Activated CD4-positive, alpha-beta T cell treated with anti-CD3 and anti-CD28 coated beads, Interleukin-2, amount 10 ng/mL, durations not matched to agents 7 days and 5 days (primary cell): ENCODE measurements at regions not wholly inside any gene's neighbourhood (a gene's known extent, or its start where the extent isn't known, plus 50 kb on each side); places are given as distances from the start of the nearest gene placed in this dataset.
"Not testable (repeated sequence)": the region's sequence is repeated elsewhere in the genome, so short reads cannot be mapped to it uniquely, and the experiment has no call there.

Experiments used
- CTCF ChIA-PET: fragments of 350-600 bp; sonication (Branson Sonifier 250); formaldehyde crosslinking; loops from one replicate; lab custom pipeline; 2021; ENCODE audit warnings: antibody characterized with exemption; lab: Charles Lee
- POLR2A ChIA-PET: fragments of 350-600 bp; sonication (Branson Sonifier 250); formaldehyde crosslinking; loops from one replicate; lab custom pipeline; 2021; ENCODE audit warnings: antibody characterized with exemption; lab: Charles Lee
- DNase-seq: peaks from one replicate; pipeline ENCODE4 v3.0.0-alpha.2; 2020
- H3K27ac Mint-ChIP-seq: one replicate; pipeline ENCODE4 v1.8.0; 2021; ENCODE audit warnings: mild to moderate bottlenecking, moderate library complexity, mixed read lengths
- H3K27me3 Mint-ChIP-seq: one replicate; pipeline ENCODE4 v1.8.0; 2021; ENCODE audit warnings: mixed read lengths
- H3K36me3 Mint-ChIP-seq: one replicate; pipeline ENCODE4 v1.8.0; 2021; ENCODE audit warnings: low read depth, mixed read lengths
- H3K4me1 Mint-ChIP-seq: one replicate; pipeline ENCODE4 v1.8.0; 2021; ENCODE audit warnings: mixed read lengths
- H3K4me3 Mint-ChIP-seq: one replicate; pipeline ENCODE4 v1.8.0; 2021; ENCODE audit warnings: mild to moderate bottlenecking, moderate library complexity, mixed read lengths
- H3K9me3 Mint-ChIP-seq: one replicate; pipeline ENCODE4 v1.8.0; 2021; ENCODE audit warnings: mixed read lengths

DNA sequence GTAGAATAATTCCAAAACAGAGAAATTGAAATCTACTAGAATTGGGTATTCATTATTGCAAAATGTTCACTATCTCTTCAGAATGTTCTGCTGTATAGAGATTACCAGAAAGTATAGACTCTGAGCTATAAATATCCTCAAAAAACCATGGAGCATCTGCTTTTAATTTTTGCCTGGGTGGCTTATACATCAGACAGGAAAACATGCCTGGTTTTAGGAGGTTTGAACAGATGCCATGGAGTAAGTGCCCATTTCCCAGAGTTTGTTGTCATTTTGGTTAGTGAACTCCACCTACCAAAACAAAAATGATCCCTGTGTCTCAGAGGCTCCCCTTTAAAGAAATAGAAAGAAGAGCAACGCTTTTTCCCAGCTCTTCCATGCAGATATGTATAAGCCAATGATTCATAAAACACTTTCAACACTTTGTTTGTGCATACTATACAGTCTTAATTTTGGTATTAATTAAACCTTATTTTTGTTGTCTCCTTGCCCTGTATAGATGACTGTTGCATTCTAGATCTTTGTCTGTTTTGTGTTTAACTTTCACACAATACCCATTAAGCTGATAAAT is 68.7 kb downstream of the MEPE start:
- no peaks in the 10 kb centered on the region for H3K9me3 Mint-ChIP-seq
- no peak overlapping the region for H3K4me3 Mint-ChIP-seq
- ChIA-PET CTCF (no interaction called here), POLR2A (no interaction called here)
- no peak for DNase-seq
- no peak overlapping the region for H3K27ac Mint-ChIP-seq
- peaks cover 44% of the 10 kb centered on the region for H3K27me3 Mint-ChIP-seq
- no peaks in the 10 kb centered on the region for H3K36me3 Mint-ChIP-seq
- H3K4me1 Mint-ChIP-seq, result peaks cover 8% of the 10 kb centered on the region

GRCh38 chr4:87904639-87905160 is 70.8 kb upstream of the SPP1 start:
- Mint-ChIP-seq H3K36me3 (no peaks in the 10 kb centered on the region), H3K27me3 (peaks cover 35% of the 10 kb centered on the region), H3K9me3 (no peaks in the 10 kb centered on the region), H3K4me3 (no peak overlapping the region), H3K27ac (no peak overlapping the region), H3K4me1 (no peaks in the 10 kb centered on the region)
- ChIA-PET POLR2A (no interaction called here), CTCF (no interaction called here)
- DNase-seq, result no peak

GRCh38 chr4:87908336-87908735 is 67.2 kb upstream of the SPP1 start:
- POLR2A ChIA-PET, result no interaction called here
- CTCF ChIA-PET, result no interaction called here
- peaks cover 16% of the 10 kb centered on the region for H3K27me3 Mint-ChIP-seq
- H3K9me3 Mint-ChIP-seq, result no peaks in the 10 kb centered on the region
- no peak overlapping the region for H3K4me3 Mint-ChIP-seq
- DNase-seq, result no peak
- H3K36me3 Mint-ChIP-seq, result no peaks in the 10 kb centered on the region
- H3K4me1 Mint-ChIP-seq, result no peaks in the 10 kb centered on the region
- H3K27ac Mint-ChIP-seq, result no peak overlapping the region

DNA sequence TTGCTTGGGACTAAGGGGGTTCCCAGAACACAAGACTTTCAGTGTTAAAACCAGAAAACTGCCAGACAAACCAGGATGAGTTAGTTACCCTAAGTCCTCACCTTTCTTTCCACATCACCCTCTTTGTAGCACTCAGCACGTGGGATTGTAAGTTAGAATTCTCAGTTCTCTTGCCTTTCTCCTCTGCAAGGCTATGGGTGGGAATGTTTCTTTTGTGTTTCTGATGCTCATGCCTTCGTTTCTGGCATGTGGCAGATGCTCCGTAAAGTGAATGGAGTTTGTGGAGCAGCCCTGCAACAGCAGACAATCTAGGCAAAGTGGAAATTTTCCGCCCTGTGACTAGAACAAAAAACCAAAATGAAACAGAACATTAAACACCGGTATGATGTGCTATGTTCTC is 64.7 kb upstream of the SPP1 start:
- Mint-ChIP-seq H3K9me3 (no peaks in the 10 kb centered on the region), H3K4me3 (no peak overlapping the region), H3K27me3 (peaks cover 14% of the 10 kb centered on the region), H3K36me3 (no peaks in the 10 kb centered on the region), H3K27ac (no peak overlapping the region), H3K4me1 (no peaks in the 10 kb centered on the region)
- CTCF ChIA-PET, result no interaction called here
- POLR2A ChIA-PET, result no interaction called here
- no peak for DNase-seq

- peaks cover 14% of the 10 kb centered on the region for H3K27me3 Mint-ChIP-seq
- POLR2A ChIA-PET, result no interaction called here
- no peak overlapping the region for H3K4me3 Mint-ChIP-seq
- DNase-seq, result no peak
- CTCF ChIA-PET, result no interaction called here
- H3K27ac Mint-ChIP-seq, result no peak overlapping the region
- H3K36me3 Mint-ChIP-seq, result no peaks in the 10 kb centered on the region
- H3K4me1 Mint-ChIP-seq, result no peaks in the 10 kb centered on the region
- no peaks in the 10 kb centered on the region for H3K9me3 Mint-ChIP-seq
These were observed 64.2 kb upstream of the SPP1 start for GRCh38 chr4:87911252-87911774.

DNA sequence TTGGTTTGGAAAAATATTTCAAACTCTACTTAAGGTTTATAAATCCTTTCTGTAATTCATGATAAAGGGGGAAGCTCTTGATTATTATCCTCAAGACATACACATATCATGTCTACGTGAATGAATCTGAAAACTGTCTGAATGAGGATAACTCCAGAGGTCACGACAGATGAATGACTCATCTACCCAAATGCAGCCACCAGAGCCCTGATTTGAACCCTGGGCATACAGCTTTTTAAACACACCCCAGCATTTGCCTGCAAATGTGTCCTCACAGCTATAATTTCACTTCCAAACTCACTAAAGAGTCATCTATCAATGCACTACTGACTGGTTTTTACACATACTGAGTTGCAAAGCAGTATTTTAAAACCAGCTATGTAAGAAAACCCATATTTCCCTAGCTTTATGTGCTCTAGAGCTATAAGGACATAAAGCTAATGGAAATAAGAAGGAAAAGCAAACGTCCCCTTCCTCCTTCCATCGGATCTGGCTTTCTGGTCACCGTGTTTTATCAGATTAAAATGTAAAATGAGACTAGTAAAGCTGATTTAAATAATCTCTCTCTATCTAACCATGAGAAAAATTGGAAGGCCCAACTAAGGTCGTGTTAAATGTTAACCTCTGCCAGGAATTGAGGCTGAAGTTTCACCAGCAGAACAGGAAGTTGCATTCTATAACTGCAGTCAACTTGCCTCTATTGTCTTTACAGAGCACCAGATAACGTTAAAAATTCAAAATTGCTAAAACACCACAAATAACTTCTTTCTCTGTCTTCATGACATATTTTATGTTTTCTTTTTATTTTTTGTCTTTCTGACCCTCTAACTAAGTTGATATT is 63.1 kb upstream of the SPP1 start:
- DNase-seq, result no peak
- Mint-ChIP-seq H3K9me3 (no peaks in the 10 kb centered on the region), H3K27me3 (peaks cover 14% of the 10 kb centered on the region), H3K27ac (no peak overlapping the region), H3K36me3 (no peaks in the 10 kb centered on the region), H3K4me1 (no peaks in the 10 kb centered on the region), H3K4me3 (no peak overlapping the region)
- ChIA-PET POLR2A (no interaction called here), CTCF (interaction anchor here (0.8 kb wide), 1 partner anchor 15 kb away, joined by 3 read pairs; no protein-coding TSS in a partner anchor)

GRCh38 chr4:87913896-87914295 is 61.6 kb upstream of the SPP1 start:
- POLR2A ChIA-PET, result no interaction called here
- no peaks in the 10 kb centered on the region for H3K36me3 Mint-ChIP-seq
- H3K27me3 Mint-ChIP-seq, result peaks cover 19% of the 10 kb centered on the region
- H3K9me3 Mint-ChIP-seq, result no peaks in the 10 kb centered on the region
- CTCF ChIA-PET, result no interaction called here
- no peaks in the 10 kb centered on the region for H3K4me1 Mint-ChIP-seq
- H3K27ac Mint-ChIP-seq, result no peak overlapping the region
- DNase-seq, result no peak
- no peak overlapping the region for H3K4me3 Mint-ChIP-seq

DNA sequence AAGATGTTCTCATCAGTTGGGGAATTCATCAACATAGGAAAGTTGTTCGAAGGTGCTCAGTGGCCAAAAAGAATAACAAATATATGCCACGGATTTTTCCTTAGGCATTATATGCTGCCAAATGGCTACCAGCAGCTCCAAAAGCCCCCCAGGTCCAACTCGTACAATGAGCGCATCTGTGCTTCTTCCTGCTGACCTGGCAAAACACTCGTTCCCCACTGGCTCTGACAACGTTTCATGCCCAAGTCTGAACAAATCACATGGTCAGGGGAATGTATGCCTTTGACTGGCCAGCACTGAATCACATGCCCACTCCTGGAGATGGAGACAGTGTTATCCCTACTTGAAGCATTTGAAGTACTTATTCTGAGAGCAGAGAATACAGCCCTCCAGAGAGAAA is 59.9 kb upstream of the SPP1 start:
- no peak for DNase-seq
- ChIA-PET POLR2A (no interaction called here), CTCF (no interaction called here)
- H3K36me3 Mint-ChIP-seq, result no peaks in the 10 kb centered on the region
- no peaks in the 10 kb centered on the region for H3K9me3 Mint-ChIP-seq
- H3K4me1 Mint-ChIP-seq, result no peaks in the 10 kb centered on the region
- no peak overlapping the region for H3K27ac Mint-ChIP-seq
- H3K27me3 Mint-ChIP-seq, result peaks cover 11% of the 10 kb centered on the region
- no peak overlapping the region for H3K4me3 Mint-ChIP-seq

DNA sequence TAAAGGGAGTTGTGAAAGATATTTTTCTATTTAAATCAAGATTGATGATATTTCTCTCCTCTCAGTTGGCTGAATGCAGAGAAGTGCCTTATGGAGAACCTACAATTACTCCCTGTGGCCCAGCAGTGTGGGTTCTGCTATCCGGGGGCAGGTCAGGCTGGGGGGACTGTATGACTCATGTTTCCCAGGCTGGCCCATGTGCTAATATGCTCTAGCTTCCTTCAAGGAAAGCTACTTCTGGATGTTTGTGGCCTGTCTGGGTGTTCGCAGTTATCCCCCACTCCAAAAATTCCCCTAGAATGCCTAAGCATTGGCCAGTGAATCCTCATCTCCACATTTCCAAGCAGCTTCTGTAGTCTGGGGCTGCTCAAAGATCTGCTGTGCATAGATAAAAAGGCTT is 58.9 kb upstream of the SPP1 start:
- Mint-ChIP-seq H3K27me3 (peaks cover 10% of the 10 kb centered on the region), H3K4me3 (no peak overlapping the region), H3K9me3 (no peaks in the 10 kb centered on the region), H3K27ac (no peak overlapping the region), H3K4me1 (no peaks in the 10 kb centered on the region), H3K36me3 (no peaks in the 10 kb centered on the region)
- ChIA-PET CTCF (interaction anchor here (1.5 kb wide), 1 partner anchor 67 kb away, joined by 3 read pairs; no protein-coding TSS in a partner anchor), POLR2A (no interaction called here)
- DNase-seq, result no peak

DNA sequence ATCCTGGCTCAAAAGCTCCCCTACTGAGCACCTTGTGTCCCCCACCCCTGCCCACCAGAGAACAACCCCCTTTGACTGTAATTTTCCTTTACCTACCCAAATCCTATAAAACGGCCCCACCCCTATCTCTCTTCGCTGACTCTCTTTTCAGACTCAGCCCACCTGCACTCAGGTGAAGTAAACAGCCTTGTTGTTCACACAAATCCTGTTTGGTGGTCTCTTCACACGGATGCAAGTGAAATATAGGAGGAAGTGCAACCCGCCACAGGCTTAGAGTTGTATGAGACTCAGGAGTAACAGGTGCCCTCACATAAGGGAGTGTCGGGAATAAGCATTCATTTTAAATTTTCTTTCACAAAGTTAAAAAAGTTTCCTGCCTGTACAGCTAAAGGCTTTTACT is 57.6 kb upstream of the SPP1 start:
- POLR2A ChIA-PET, H3K27ac Mint-ChIP-seq, H3K9me3 Mint-ChIP-seq, DNase-seq, H3K4me1 Mint-ChIP-seq, H3K4me3 Mint-ChIP-seq, H3K36me3 Mint-ChIP-seq: not testable (repeated sequence)
- H3K27me3 Mint-ChIP-seq, result peaks cover 10% of the 10 kb centered on the region
- CTCF ChIA-PET, result interaction anchor here (1.5 kb wide), 1 partner anchor 68 kb away, joined by 3 read pairs; no protein-coding TSS in a partner anchor

GRCh38 chr4:87918314-87919058 is 57.0 kb upstream of the SPP1 start:
- Mint-ChIP-seq H3K27me3 (peaks cover 10% of the 10 kb centered on the region), H3K27ac (no peak overlapping the region), H3K4me3 (no peak overlapping the region), H3K9me3 (no peaks in the 10 kb centered on the region), H3K4me1 (no peaks in the 10 kb centered on the region), H3K36me3 (no peaks in the 10 kb centered on the region)
- POLR2A ChIA-PET, result no interaction called here
- DNase-seq, result no peak
- CTCF ChIA-PET, result interaction anchor here (1.5 kb wide), 1 partner anchor 69 kb away, joined by 3 read pairs; no protein-coding TSS in a partner anchor

- CTCF ChIA-PET, H3K27ac Mint-ChIP-seq, H3K36me3 Mint-ChIP-seq, H3K9me3 Mint-ChIP-seq, H3K4me1 Mint-ChIP-seq, DNase-seq, POLR2A ChIA-PET, H3K4me3 Mint-ChIP-seq: not testable (repeated sequence)
- H3K27me3 Mint-ChIP-seq, result peaks cover 10% of the 10 kb centered on the region
These were observed 56.2 kb upstream of the SPP1 start for GRCh38 chr4:87919304-87919703.

DNA sequence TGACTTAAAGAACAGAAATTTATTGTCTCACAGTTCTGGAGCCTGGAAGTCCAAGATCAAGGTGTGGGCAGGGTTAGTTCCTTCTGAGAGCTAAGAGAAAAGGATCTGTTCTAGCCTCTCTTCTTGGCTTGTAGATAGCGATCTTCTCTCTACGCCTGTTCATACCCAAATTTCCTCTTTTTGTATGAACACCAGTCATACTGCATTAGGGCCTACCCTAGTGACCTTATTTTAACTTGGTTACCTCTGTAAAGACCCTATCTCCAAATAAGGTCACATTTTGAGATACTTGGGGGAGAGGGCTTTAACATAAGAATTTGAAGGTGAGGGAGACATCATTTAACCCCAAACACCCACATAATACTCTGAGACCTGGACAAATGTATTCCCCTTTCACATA is 55.6 kb upstream of the SPP1 start:
- H3K36me3 Mint-ChIP-seq, result no peaks in the 10 kb centered on the region
- no peak overlapping the region for H3K27ac Mint-ChIP-seq
- ChIA-PET CTCF (no interaction called here), POLR2A (no interaction called here)
- no peak for DNase-seq
- H3K4me1 Mint-ChIP-seq, result no peaks in the 10 kb centered on the region
- H3K9me3 Mint-ChIP-seq, result no peaks in the 10 kb centered on the region
- H3K4me3 Mint-ChIP-seq, result no peak overlapping the region
- peaks cover 10% of the 10 kb centered on the region for H3K27me3 Mint-ChIP-seq
